Fibroblast of mammary gland (primary cell): ENCODE measurements at regions not wholly inside any gene's neighbourhood (a gene's known extent, or its start where the extent isn't known, plus 50 kb on each side); places are given as distances from the start of the nearest gene placed in this dataset.

Experiments
- DNase-seq: peaks from one replicate; pipeline ENCODE4 v3.0.0-alpha.2; 2010; ENCODE audit warnings: low read depth
- H3K4me3 ChIP-seq: 2 replicates; pipeline ENCODE4 v1.5.1; 2011; ENCODE audit warnings: low read depth, mild to moderate bottlenecking, low read length, moderate library complexity; ENCODE audit not compliant: control insufficient read depth
- TF ChIP-seq, protein P1 (sequence below): conservative IDR thresholded peaks from 2 replicates; pipeline ENCODE4 v1.5.1; 2011; ENCODE audit warnings: low read depth, low read length, inconsistent platforms; ENCODE audit not compliant: control insufficient read depth, insufficient read depth

GRCh38 chr15:37599156-37599555 is 335.3 kb upstream of the TMCO5A start:
- TF ChIP-seq, protein P1, sequence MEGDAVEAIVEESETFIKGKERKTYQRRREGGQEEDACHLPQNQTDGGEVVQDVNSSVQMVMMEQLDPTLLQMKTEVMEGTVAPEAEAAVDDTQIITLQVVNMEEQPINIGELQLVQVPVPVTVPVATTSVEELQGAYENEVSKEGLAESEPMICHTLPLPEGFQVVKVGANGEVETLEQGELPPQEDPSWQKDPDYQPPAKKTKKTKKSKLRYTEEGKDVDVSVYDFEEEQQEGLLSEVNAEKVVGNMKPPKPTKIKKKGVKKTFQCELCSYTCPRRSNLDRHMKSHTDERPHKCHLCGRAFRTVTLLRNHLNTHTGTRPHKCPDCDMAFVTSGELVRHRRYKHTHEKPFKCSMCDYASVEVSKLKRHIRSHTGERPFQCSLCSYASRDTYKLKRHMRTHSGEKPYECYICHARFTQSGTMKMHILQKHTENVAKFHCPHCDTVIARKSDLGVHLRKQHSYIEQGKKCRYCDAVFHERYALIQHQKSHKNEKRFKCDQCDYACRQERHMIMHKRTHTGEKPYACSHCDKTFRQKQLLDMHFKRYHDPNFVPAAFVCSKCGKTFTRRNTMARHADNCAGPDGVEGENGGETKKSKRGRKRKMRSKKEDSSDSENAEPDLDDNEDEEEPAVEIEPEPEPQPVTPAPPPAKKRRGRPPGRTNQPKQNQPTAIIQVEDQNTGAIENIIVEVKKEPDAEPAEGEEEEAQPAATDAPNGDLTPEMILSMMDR: no peak
- H3K4me3 ChIP-seq: no peak overlapping the region
- no peak for DNase-seq

DNA sequence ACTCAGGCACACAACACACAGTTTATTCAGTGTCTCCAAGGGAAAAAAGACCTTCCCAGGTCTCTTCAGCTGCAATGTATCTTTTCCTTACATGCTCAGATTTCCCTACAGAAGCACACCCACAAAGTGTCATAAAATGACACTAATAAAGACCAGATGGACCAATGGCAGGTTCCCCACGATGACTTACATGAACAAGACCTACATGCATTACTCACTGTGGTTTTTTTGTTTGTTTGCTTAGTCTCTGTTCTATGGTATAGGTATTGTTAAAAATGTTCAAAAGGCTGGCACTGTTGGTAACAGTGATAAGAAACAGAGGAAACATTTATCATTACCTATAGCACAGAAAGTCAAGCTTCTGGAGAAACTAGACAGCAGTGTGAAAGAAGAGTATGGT is 318.2 kb upstream of the TMCO5A start:
- peak; percentile 29 for DNase-seq
- no peak overlapping the region for H3K4me3 ChIP-seq
- TF ChIP-seq, protein P1: no peak

DNA sequence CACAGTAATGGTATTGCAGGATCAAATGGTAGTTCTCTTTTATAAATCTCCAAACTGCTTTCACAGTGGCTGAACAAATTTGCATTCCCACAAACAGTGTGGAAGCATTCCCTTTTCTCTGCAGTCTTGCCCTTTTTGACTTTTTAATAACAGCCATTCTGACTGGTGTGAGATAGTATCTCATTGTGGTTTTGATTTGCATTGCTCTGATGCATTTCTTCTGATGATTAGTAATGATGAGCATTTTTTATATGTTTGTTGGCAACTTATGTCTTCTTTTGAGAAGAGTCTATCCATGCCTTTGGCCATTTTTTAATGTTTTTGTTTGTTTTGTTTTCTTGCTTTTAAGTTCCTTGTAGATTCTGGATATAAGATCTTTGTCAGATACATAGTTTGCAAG is 316.1 kb upstream of the TMCO5A start:
- TF ChIP-seq, protein P1: no peak
- DNase-seq: no peak
- H3K4me3 ChIP-seq: no peak overlapping the region

- H3K4me3 ChIP-seq: no peak overlapping the region
- no peak for DNase-seq
- TF ChIP-seq, protein P1: no peak
Measured at GRCh38 chr15:37619358-37620042, 314.9 kb upstream of the TMCO5A start.

DNA sequence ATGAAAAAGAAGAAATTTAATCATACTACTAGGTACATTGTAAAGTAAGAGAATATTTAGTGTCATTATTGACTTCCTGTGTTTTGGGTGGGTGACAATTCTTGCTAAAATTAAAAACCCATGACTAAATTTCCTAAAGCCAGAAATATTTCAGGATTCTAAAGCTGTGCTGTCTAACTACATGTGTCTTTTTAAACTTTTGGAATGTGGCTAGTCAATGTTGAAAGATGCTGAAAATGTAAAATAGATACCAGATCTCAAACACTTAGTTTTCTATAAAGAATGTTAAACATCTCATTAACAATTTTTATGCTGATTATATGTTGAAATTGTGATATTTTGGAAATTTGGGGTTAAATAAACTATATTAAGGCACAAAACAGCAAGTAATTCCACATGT is 308.9 kb upstream of the TMCO5A start:
- no peak overlapping the region for H3K4me3 ChIP-seq
- TF ChIP-seq, protein P1: no peak
- DNase-seq: no peak

DNA sequence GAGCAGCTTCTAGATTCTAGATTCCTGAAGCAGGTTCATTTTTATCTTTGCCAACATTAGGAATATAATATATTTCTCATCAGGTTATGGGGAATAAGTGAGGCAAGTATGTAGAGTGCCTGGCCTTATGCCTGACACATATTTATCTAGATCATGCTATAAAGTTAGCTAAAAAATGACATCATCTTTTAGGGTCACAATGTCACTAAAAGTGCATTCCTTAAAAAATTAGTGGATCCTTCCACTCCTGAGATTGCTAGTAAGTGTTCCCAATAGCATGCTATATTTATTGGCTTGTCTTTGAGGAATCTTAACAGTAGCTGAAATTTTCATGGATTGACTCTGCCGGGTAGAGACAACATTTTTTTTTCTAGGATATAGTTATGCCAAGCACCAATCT is 305.9 kb upstream of the TMCO5A start:
- TF ChIP-seq, protein P1: no peak

DNA sequence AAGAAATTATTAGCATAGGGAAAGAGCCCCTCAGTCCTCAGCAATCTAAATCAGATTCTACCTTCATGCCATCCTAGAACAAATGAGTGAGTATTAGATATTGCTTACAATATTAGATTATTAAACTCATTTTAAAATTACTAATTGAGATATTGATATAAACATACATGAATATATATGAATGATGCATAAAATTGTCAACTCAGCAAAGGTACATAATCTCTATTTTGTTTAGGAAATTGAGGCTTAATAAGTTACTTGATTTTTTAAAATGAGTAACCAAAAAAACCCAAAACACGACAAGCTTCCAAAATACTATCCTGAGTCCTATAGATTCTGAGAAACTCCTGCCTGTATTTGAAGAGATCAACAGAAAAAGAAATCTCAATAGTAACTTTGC is 297.7 kb upstream of the TMCO5A start:
- DNase-seq: no peak
- TF ChIP-seq, protein P1: no peak

More for the DNA sequence above, 305.9 kb upstream of the TMCO5A start:
- H3K4me3 ChIP-seq: no peak overlapping the region
- DNase-seq: no peak

More for the DNA sequence above, 297.7 kb upstream of the TMCO5A start:
- H3K4me3 ChIP-seq: no peak overlapping the region
